T-helper 17 cell (primary cell): ENCODE measurements at regions not wholly inside any gene's neighbourhood (a gene's known extent, or its start where the extent isn't known, plus 50 kb on each side); places are given as distances from the start of the nearest gene placed in this dataset.

ENCODE experiments used
- ATAC-seq: fragments of 150-1000 bp; cut with Tn5 transposase; 2 replicates; pipeline ENCODE4 v1.10.0; 2021; ENCODE audit warnings: mild to moderate bottlenecking, moderate library complexity
- DNase-seq, 3 donors: peaks; one replicate each; pipeline versions ENCODE4 v3.0.0 to v3.0.0-alpha.2; 2020 to 2021
- H3K9me3 ChIP-seq: one replicate; pipeline ENCODE4 v1.7.0; 2013; ENCODE audit warnings: low read length, mild to moderate bottlenecking; ENCODE audit not compliant: control insufficient read depth, poor library complexity, severe bottlenecking
- H3K27ac Mint-ChIP-seq: one replicate; pipeline ENCODE4 v1.8.0; 2022; ENCODE audit warnings: mild to moderate bottlenecking, moderate library complexity, mixed read lengths
- H3K27me3 Mint-ChIP-seq: one replicate; pipeline ENCODE4 v1.8.0; 2022; ENCODE audit warnings: mixed read lengths
- H3K36me3 Mint-ChIP-seq: one replicate; pipeline ENCODE4 v1.8.0; 2022; ENCODE audit warnings: low read depth, mixed read lengths
- H3K4me1 Mint-ChIP-seq: one replicate; pipeline ENCODE4 v1.8.0; 2022; ENCODE audit warnings: mild to moderate bottlenecking, mixed read lengths
- H3K4me3 Mint-ChIP-seq: one replicate; pipeline ENCODE4 v1.8.0; 2022; ENCODE audit warnings: mild to moderate bottlenecking, moderate library complexity, mixed read lengths

DNA sequence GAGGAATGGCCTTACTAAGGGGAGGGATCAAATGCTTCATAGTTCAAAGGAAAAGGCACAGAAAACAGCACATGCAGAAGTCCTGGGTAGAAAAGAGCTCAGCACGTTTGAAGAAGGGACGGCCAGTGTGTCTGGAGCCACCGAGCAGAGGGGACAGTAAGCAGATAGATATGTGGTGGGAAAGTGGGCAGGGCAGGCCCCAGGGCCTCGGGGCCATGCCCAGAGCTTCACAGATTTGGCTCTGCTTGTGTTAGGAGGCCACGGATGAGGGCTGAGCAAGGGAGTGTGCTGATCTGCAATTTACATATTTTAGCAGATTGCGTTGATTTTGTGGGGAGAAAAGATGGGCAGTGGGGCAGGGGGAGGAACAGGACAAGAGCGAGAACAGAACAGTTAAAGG is 343.1 kb downstream of the LPIN1 start:
- Mint-ChIP-seq H3K4me3 (no peak overlapping the region), H3K27ac (no peak overlapping the region), H3K36me3 (no peaks in the 10 kb centered on the region), H3K4me1 (peaks cover 3% of the 10 kb centered on the region), H3K27me3 (peaks cover 4% of the 10 kb centered on the region)
- H3K9me3 ChIP-seq = no peaks in the 10 kb centered on the region
- ATAC-seq = no peak
- DNase-seq = no peak

DNA sequence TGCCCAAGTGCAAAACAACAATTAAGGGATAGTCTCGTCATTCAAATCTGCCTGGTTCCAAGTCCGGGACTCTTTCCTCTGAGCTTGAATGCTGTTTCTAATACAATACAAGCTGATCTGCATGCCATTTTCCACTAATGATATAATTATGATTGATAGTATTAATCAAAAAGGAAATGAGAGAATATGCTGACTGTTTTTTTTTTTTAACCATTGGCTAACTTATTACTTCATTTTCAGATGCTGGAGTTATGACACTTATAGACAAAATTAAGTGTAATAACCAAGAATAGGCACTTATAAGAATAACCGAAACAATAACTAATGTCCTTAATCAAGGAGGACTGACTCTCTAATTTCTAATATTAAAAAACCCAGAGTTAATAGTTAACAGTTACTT is 343.6 kb downstream of the LPIN1 start:
- DNase-seq (no peak), ATAC-seq (no peak)
- H3K9me3 ChIP-seq = no peaks in the 10 kb centered on the region
- Mint-ChIP-seq H3K4me3 (no peak overlapping the region), H3K27me3 (peaks cover 4% of the 10 kb centered on the region), H3K36me3 (no peaks in the 10 kb centered on the region), H3K27ac (no peak overlapping the region), H3K4me1 (peaks cover 3% of the 10 kb centered on the region)

DNA sequence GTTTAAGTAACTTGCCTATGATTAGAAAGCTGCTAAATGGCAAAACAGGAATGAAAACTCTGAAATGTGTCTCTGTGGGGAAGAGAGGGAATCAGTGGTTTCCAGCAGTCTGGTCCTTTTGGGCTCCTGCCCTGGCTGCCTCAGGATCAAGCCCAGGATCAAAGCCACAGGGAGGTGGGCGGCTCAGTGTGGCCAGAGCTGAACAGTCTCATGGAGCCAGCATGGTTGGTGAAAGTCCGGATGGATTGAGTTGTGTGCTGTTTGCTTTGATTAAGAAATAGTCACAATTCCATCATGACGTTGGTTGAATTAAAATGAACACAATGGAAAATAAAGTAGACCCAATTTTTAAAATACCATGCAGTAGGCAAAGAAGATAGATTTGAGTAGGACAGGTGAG is 344.2 kb downstream of the LPIN1 start:
- Mint-ChIP-seq H3K27me3 (peaks cover 4% of the 10 kb centered on the region), H3K27ac (no peak overlapping the region), H3K36me3 (no peaks in the 10 kb centered on the region), H3K4me3 (no peak overlapping the region), H3K4me1 (peaks cover 3% of the 10 kb centered on the region)
- H3K9me3 ChIP-seq = no peaks in the 10 kb centered on the region
- no peak for ATAC-seq
- DNase-seq = no peak

DNA sequence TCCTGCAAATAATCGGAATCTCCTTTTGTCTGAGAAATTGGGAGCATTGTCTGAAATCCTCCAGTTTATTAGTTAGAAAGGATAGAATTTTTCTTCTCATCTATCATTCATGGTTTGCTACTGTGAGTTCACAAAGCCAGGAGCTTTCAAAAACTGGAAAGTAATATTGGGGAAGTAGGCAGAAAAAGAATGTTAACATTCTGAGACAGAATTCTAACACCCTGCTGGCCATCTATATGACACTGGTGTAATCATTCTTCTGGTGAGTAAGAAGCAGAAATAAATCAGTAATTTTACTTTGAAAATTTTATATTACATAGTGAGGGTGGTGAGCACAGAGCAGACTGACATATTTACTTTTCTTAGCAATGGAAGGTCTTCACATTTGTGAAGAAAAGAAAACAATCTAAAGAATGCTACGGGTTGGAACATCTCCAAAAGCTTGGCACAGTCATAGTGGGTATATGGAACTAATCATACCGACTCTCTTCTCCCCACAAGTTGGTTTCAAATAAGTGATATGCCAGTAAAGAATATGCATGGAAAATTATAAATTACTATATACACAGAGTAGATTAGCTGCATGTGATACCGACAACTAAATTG is 344.9 kb downstream of the LPIN1 start:
- ATAC-seq (no peak), DNase-seq (no peak)
- Mint-ChIP-seq H3K27me3 (peaks cover 4% of the 10 kb centered on the region), H3K4me3 (no peak overlapping the region), H3K4me1 (peaks cover 4% of the 10 kb centered on the region), H3K36me3 (no peaks in the 10 kb centered on the region), H3K27ac (no peak overlapping the region)
- H3K9me3 ChIP-seq = no peaks in the 10 kb centered on the region

DNA sequence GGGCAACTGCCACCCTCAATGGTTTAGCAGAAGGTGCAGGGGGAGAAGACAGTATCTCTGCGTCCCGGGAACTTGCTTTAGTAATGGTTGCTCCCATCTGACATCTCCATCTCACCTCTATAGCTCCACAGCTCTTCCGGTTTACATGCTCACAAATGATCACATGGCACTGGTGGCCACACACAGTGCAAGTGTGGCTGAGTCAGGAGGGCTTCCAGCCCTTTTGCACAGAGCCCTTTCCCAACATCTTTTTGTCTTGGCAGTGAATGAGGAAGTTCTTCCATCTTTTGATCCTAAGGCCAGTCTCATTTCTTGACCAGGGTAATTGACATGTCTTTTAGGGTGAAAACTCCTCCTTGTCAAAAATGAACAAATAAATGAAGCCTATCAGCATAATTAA is 347.7 kb downstream of the LPIN1 start:
- Mint-ChIP-seq H3K27me3 (peaks cover 4% of the 10 kb centered on the region), H3K36me3 (no peaks in the 10 kb centered on the region), H3K27ac (no peak overlapping the region), H3K4me3 (no peak overlapping the region), H3K4me1 (peaks cover 5% of the 10 kb centered on the region)
- ATAC-seq = no peak
- DNase-seq = no peak
- no peaks in the 10 kb centered on the region for H3K9me3 ChIP-seq

DNA sequence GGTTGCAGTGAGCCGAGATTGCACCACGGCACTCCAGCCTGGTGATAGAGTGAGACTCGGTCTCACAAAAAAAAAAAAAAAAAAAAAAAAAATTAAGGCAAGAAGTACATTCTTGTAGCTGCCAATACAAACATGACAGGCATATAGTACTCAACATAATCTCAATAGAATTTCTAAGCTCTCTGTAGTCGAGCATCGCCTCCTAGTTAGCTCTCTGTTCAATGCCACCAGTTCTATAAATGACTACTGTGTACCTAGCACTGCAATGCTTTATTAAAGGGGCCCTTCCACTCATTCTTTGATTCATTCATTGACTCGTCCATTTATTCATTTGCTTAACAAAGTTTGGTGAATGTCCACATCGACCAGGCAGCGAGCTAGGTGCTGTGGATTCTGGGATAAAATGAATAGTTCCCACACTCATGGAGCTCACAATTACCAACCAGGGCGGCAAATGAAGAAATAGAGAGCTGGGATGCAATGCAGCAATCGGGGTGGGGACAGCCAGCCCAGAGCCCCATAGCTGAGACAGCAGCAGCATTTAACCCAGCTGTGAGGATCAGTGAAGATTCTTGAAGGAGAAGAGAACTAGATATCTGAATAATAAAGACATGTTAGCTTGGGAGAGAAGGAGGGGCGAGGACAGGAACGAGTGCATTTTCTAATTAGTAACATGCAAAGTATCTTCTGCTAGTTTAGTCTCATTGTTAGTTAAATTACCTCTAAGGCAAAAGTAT is 349.8 kb downstream of the LPIN1 start:
- ATAC-seq (no peak), DNase-seq (no peak)
- Mint-ChIP-seq H3K4me1 (peaks cover 11% of the 10 kb centered on the region), H3K4me3 (no peak overlapping the region), H3K27ac (no peak overlapping the region), H3K27me3 (no peaks in the 10 kb centered on the region), H3K36me3 (no peaks in the 10 kb centered on the region)
- no peaks in the 10 kb centered on the region for H3K9me3 ChIP-seq

DNA sequence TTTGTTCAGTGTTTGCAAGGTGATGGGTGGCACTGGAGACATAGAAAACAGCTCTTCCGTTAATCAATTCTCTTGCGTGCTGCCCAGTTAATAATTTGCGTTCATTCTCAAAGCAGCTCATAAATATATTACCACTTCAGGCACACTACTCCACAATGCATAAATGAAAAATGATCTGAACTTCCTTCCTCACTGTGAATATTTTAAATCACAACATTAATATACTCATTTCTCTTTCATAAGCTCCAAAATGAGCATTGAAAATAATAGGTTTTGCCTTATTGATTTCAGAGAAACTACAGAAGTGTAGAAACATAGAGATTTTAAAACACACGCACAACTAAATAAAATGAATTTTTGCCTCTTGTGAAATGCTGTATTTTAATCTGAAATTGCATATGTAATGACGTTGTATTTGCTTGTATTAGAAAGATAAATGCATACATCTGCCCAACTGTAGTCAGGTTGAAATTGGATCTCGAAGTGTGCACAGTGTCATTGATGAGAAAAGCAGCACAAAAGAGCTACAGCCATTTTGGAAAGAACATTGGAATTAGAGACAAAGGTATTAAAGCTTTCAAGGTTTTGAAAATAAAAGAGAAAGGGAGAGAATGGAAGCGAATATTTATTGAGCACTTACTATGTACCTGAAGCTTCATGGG is 350.5 kb downstream of the LPIN1 start:
- ATAC-seq (no peak), DNase-seq (no peak)
- no peaks in the 10 kb centered on the region for H3K9me3 ChIP-seq
- H3K4me1 Mint-ChIP-seq = peaks cover 11% of the 10 kb centered on the region
- H3K27ac Mint-ChIP-seq = no peak overlapping the region
- H3K27me3 Mint-ChIP-seq = no peaks in the 10 kb centered on the region
- no peaks in the 10 kb centered on the region for H3K36me3 Mint-ChIP-seq
- H3K4me3 Mint-ChIP-seq = no peak overlapping the region

DNA sequence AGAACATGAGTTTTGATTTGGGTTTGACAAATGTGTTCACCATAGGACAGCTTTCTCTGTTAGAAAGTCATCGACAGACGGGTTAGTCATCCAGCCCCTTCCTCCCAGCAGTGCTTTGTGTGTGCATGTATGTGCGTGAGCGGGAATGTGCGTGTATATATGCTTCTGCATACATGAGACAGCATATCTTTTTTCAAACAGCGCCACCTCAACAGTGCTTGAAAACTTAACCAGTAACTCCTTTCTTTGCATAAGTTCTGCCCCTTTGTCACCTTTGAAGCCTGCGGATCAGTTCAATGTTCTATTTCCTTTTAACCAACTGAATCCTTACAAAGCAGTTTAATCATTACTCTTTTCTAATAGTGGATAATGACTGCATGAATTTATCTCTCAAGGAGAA is 351.4 kb downstream of the LPIN1 start:
- ATAC-seq (no peak), DNase-seq (no peak)
- no peaks in the 10 kb centered on the region for H3K9me3 ChIP-seq
- no peaks in the 10 kb centered on the region for H3K36me3 Mint-ChIP-seq
- peaks cover 11% of the 10 kb centered on the region for H3K4me1 Mint-ChIP-seq
- no peak overlapping the region for H3K4me3 Mint-ChIP-seq
- no peaks in the 10 kb centered on the region for H3K27me3 Mint-ChIP-seq
- H3K27ac Mint-ChIP-seq = no peak overlapping the region

DNA sequence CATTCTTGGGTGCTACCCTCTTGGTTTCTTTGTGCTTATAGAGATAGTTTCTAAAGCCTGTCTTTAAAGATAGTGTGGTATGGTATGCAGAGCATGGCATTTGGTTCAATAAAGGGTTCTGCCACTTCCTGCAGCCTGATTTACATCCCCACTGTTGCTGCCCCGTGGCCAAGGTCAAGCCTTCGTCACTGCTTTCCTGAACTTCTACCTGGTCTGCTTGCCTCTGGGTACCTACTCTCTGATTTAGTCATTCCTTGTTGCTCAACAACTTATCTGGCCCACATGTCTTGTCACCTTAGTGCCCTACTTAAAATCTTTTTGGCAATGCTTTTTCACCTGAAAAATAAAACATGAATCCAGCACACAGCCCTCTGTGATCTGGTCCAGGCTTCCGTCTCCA is 352.9 kb downstream of the LPIN1 start:
- H3K9me3 ChIP-seq = no peaks in the 10 kb centered on the region
- no peak for ATAC-seq
- Mint-ChIP-seq H3K27me3 (peaks cover 5% of the 10 kb centered on the region), H3K36me3 (peaks cover 2% of the 10 kb centered on the region), H3K27ac (no peak overlapping the region), H3K4me3 (no peak overlapping the region), H3K4me1 (peaks cover 9% of the 10 kb centered on the region)
- DNase-seq = no peak

DNA sequence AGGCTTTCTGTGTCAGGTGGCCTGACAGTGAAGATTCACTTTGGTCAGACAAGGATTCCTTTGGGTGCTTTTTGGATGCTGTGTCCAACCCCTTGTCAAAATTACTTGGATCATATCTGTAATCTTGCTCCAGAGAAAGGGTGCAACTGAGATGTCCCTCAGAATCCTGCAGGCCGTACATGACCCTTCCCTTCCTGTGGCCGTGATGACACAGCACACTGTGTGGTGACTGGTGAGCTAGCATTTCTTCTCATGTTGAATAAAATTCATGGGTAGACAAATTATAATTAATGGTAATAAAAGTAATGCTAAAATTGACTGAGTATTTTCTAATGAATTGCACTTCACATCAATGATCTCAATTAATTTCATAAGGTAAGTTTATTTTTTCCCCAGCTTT is 356.2 kb downstream of the LPIN1 start:
- H3K4me1 Mint-ChIP-seq = peaks cover 6% of the 10 kb centered on the region
- H3K36me3 Mint-ChIP-seq = peaks cover 2% of the 10 kb centered on the region
- no peak overlapping the region for H3K4me3 Mint-ChIP-seq
- H3K9me3 ChIP-seq = no peaks in the 10 kb centered on the region
- DNase-seq = no peak
- no peak overlapping the region for H3K27ac Mint-ChIP-seq
- ATAC-seq = no peak
- peaks cover 5% of the 10 kb centered on the region for H3K27me3 Mint-ChIP-seq

DNA sequence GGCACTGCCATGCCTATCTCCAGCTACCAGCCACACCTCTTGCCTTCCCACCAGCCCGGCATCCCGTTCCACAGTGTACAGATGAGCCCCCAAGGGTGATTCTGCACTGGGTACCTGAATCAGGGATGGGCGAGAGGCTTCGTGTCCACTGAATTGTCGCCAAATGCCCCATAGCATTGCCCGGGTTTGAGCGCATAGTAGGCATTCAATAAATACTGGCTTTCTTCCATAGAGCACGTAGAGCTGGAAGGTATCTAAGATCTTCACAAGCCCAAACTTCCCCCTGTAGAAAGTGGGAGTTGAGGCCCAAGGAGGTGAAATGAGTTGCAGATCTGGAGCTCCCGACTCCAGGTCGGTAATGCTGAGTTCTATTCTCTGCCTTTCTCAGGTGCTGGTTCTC is 358.7 kb downstream of the LPIN1 start:
- ATAC-seq (no peak), DNase-seq (no peak)
- Mint-ChIP-seq H3K27me3 (peaks cover 5% of the 10 kb centered on the region), H3K4me1 (peaks cover 6% of the 10 kb centered on the region), H3K36me3 (peaks cover 2% of the 10 kb centered on the region), H3K4me3 (no peak overlapping the region), H3K27ac (no peak overlapping the region)
- H3K9me3 ChIP-seq = no peaks in the 10 kb centered on the region

DNA sequence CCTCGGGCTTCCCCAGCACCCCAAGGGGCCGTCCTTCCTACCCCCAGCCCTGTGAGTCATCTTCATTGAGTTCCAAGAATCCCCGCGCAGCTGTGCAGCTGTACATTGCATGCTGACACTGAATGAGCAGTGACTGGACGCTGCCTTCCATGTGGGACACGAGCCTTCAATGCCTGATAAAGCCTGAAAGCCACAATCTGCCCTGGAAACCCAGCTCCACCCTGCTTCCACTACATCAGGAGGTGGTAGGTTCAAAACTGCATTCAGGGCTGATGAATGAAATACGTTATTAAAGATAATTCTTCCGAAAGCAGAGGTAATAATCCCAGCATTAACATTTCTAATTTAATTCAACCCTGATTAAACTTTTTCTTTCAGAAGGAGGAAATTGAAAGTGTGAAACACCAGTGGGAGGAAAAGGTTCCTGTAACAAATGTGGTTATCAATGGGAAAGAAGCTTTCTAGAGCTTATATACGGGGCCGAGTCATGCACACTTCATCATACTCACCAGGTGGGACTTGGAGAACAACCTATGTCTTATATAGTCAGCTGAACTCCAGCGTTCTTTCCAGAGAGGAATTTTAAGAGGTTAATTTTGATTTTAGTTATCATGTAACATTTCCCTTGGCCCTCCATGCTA is 360.1 kb downstream of the LPIN1 start:
- peaks cover 2% of the 10 kb centered on the region for H3K36me3 Mint-ChIP-seq
- H3K27ac Mint-ChIP-seq = no peak overlapping the region
- ATAC-seq = no peak
- no peaks in the 10 kb centered on the region for H3K9me3 ChIP-seq
- peaks cover 5% of the 10 kb centered on the region for H3K27me3 Mint-ChIP-seq
- peaks cover 17% of the 10 kb centered on the region for H3K4me1 Mint-ChIP-seq
- no peak for DNase-seq
- H3K4me3 Mint-ChIP-seq = no peak overlapping the region

DNA sequence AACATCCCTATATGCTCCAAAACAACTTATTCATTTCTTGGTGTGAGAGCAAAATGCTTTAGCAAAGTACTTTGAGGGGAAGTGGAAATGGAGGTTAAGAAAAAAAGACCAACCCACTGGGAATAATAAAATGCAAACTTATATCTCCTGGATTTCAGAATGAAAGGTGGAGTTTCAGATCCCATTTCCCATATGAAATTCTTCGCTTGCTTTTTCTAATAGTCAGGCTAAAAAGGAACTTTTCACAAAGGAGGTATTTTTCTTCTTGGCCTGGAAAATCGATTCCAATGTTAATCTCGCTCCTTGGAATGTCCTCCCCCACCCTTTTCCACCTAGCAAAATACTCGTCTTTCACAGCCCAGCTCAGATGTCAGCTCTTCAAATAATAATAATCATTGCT is 360.9 kb downstream of the LPIN1 start:
- H3K9me3 ChIP-seq = no peaks in the 10 kb centered on the region
- ATAC-seq = no peak
- Mint-ChIP-seq H3K4me3 (no peak overlapping the region), H3K4me1 (peaks cover 19% of the 10 kb centered on the region), H3K27me3 (peaks cover 5% of the 10 kb centered on the region), H3K36me3 (peaks cover 2% of the 10 kb centered on the region), H3K27ac (no peak overlapping the region)
- no peak for DNase-seq
